H9 (cell line): ENCODE measurements at regions not wholly inside any gene's neighbourhood (a gene's known extent, or its start where the extent isn't known, plus 50 kb on each side); places are given as distances from the start of the nearest gene placed in this dataset.

ENCODE experiments used
- DNase-seq: peaks from one replicate; pipeline ENCODE4 v3.0.0-alpha.2; 2017
- H2AFZ ChIP-seq: one replicate; pipeline ENCODE4 v1.6.1; 2013; ENCODE audit warnings: mild to moderate bottlenecking, low read length, control low read depth, moderate library complexity
- H2AK5ac ChIP-seq: 2 replicates; pipeline ENCODE4 v1.6.1; 2013; ENCODE audit warnings: low read length, control low read depth, mixed read lengths; ENCODE audit not compliant: insufficient read length
- H2BK120ac ChIP-seq: one replicate; pipeline ENCODE4 v1.6.1; 2013; ENCODE audit warnings: low read depth, mild to moderate bottlenecking, low read length, control low read depth, inconsistent platforms; ENCODE audit not compliant: poor library complexity, severe bottlenecking
- H2BK12ac ChIP-seq: 2 replicates; pipeline ENCODE4 v1.6.1; 2013; ENCODE audit warnings: low read length, control low read depth, mixed read lengths, low read depth; ENCODE audit not compliant: insufficient read length
- H2BK15ac ChIP-seq: 2 replicates; pipeline ENCODE4 v1.6.1; 2013; ENCODE audit warnings: low read depth, low read length, control low read depth
- H2BK20ac ChIP-seq: one replicate; pipeline ENCODE4 v1.6.1; 2013; ENCODE audit warnings: low read depth, mild to moderate bottlenecking, low read length, control low read depth, inconsistent platforms; ENCODE audit not compliant: poor library complexity, severe bottlenecking
- H2BK5ac ChIP-seq: 2 replicates; pipeline ENCODE4 v1.6.1; 2013; ENCODE audit warnings: low read length, control low read depth, mixed read lengths; ENCODE audit not compliant: insufficient read length
- H3K14ac ChIP-seq: 2 replicates; pipeline ENCODE4 v1.6.1; 2013; ENCODE audit warnings: low read length, control low read depth; ENCODE audit not compliant: insufficient read depth
- H3K18ac ChIP-seq: 2 replicates; pipeline ENCODE4 v1.6.1; 2013; ENCODE audit warnings: low read depth, mild to moderate bottlenecking, mixed read lengths, low read length, control low read depth; ENCODE audit not compliant: insufficient read length
- H3K23ac ChIP-seq: 2 replicates; pipeline ENCODE4 v1.6.1; 2013; ENCODE audit warnings: low read length, control low read depth, mixed read lengths, low read depth; ENCODE audit not compliant: insufficient read length
- H3K23me2 ChIP-seq: 2 replicates; pipeline ENCODE4 v1.6.1; 2013; ENCODE audit warnings: low read depth, mild to moderate bottlenecking, mixed read lengths, low read length, control low read depth; ENCODE audit not compliant: insufficient read length, poor library complexity, severe bottlenecking
- H3K27ac ChIP-seq: 2 replicates; pipeline ENCODE4 v1.5.1; 2013; ENCODE audit warnings: low read length, control low read depth, mixed read lengths, low read depth; ENCODE audit not compliant: insufficient read length
- H3K27me3 ChIP-seq: 2 replicates; pipeline ENCODE4 v1.6.1; 2013; ENCODE audit warnings: low read length, control low read depth, inconsistent platforms; ENCODE audit not compliant: insufficient read depth
- H3K4ac ChIP-seq: 2 replicates; pipeline ENCODE4 v1.6.1; 2013; ENCODE audit warnings: low read depth, mild to moderate bottlenecking, control low read depth, inconsistent platforms, low read length, moderate library complexity
- H3K4me1 ChIP-seq: 2 replicates; pipeline ENCODE4 v1.6.1; 2013; ENCODE audit warnings: low read length, control low read depth, inconsistent platforms; ENCODE audit not compliant: insufficient read depth
- H3K4me2 ChIP-seq: 2 replicates; pipeline ENCODE4 v1.6.1; 2013; ENCODE audit warnings: low read length, control low read depth, mixed read lengths; ENCODE audit not compliant: insufficient read length, insufficient read depth
- H3K56ac ChIP-seq: 2 replicates; pipeline ENCODE4 v1.6.1; 2013; ENCODE audit warnings: low read depth, mild to moderate bottlenecking, mixed read lengths, low read length, control low read depth; ENCODE audit not compliant: insufficient read length
- H3K79me1 ChIP-seq: 2 replicates; pipeline ENCODE4 v1.6.1; 2013; ENCODE audit warnings: low read depth, mild to moderate bottlenecking, moderate library complexity, low read length, control low read depth, inconsistent platforms; ENCODE audit not compliant: insufficient read depth, poor library complexity, severe bottlenecking
- H3K79me2 ChIP-seq: 2 replicates; pipeline ENCODE4 v1.6.1; 2013; ENCODE audit warnings: low read length, control low read depth, inconsistent platforms; ENCODE audit not compliant: insufficient read depth
- H3K9ac ChIP-seq: 2 replicates; pipeline ENCODE4 v1.6.1; 2013; ENCODE audit warnings: low read length, control low read depth, mixed read lengths; ENCODE audit not compliant: insufficient read length; ENCODE audit errors: extremely low read depth
- H3K9me3 ChIP-seq: one replicate; pipeline ENCODE4 v1.6.1; 2013; ENCODE audit warnings: low read depth, low read length, inconsistent platforms; ENCODE audit not compliant: control insufficient read depth
- H3T11ph ChIP-seq: one replicate; pipeline ENCODE4 v1.6.1; 2013; ENCODE audit warnings: mild to moderate bottlenecking, low read length, control low read depth, inconsistent platforms
- H4K20me1 ChIP-seq: one replicate; pipeline ENCODE4 v1.6.1; 2013; ENCODE audit not compliant: control insufficient read depth, insufficient read length, insufficient read depth
- H4K5ac ChIP-seq: 2 replicates; pipeline ENCODE4 v1.6.1; 2013; ENCODE audit warnings: low read depth, mild to moderate bottlenecking, mixed read lengths, low read length, control low read depth; ENCODE audit not compliant: insufficient read length
- H4K8ac ChIP-seq: replicated peaks from 2 replicates; pipeline ENCODE4 v1.6.1; 2013; ENCODE audit warnings: low read length, control low read depth, mixed read lengths, low read depth; ENCODE audit not compliant: insufficient read length
- H4K91ac ChIP-seq: 2 replicates; pipeline ENCODE4 v1.6.1; 2013; ENCODE audit warnings: low read depth, mild to moderate bottlenecking, moderate library complexity, mixed read lengths, low read length, control low read depth; ENCODE audit not compliant: insufficient read length
- H3K27ac Mint-ChIP-seq, 3 experiments: 2 replicates in 2 of 3; 3 replicates in 1 of 3; pipeline ENCODE4 v1.8.0; 2020 to 2021; ENCODE audit warnings: mixed read lengths in 3 of 3, mild to moderate bottlenecking in 1 of 3, moderate library complexity in 1 of 3
- H3K27me3 Mint-ChIP-seq: 2 replicates; pipeline ENCODE4 v1.8.0; 2021; ENCODE audit warnings: low read depth, mild to moderate bottlenecking, moderate library complexity, mixed read lengths
- H3K36me3 Mint-ChIP-seq, 3 experiments: 2 replicates in 2 of 3; 3 replicates in 1 of 3; pipeline ENCODE4 v1.8.0; 2020 to 2021; ENCODE audit warnings: low read depth in 3 of 3, mixed read lengths in 3 of 3; ENCODE audit not compliant: insufficient read depth in 1 of 3
- H3K4me1 Mint-ChIP-seq, 2 experiments: 2 replicates each; pipeline ENCODE4 v1.8.0; 2020; ENCODE audit warnings: mixed read lengths in 2 of 2
- H3K4me3 Mint-ChIP-seq, 2 experiments: 2 replicates in 1 of 2; 3 replicates in 1 of 2; pipeline ENCODE4 v1.8.0; 2020 to 2021; ENCODE audit warnings: mild to moderate bottlenecking in 2 of 2, mixed read lengths in 2 of 2, moderate library complexity in 1 of 2
- H3K9me3 Mint-ChIP-seq, 2 experiments: 2 replicates in 1 of 2; 3 replicates in 1 of 2; pipeline ENCODE4 v1.8.0; 2020; ENCODE audit warnings: mild to moderate bottlenecking in 2 of 2, mixed read lengths in 2 of 2, moderate library complexity in 1 of 2
- WGBS: extraction: QIAGEN DNeasy Blood & Tissue Kit; methylation state at CpG from one replicate; pipeline ENCODE4 v1.1.7; 2013; ENCODE audit warnings: missing lambda C conversion rate, low lambda C conversion rate, mixed read lengths; ENCODE audit not compliant: insufficient read length; ENCODE audit errors: extremely low coverage; 5-methylcytosine and 5-hydroxymethylcytosine counted together
- TF ChIP-seq, protein P1 (sequence below): fragments of 200-600 bp; sonication (generic); conservative IDR thresholded peaks from 3 replicates; pipeline ENCODE4 v1.8.0; 2021; ENCODE audit warnings: antibody characterized with exemption, mild to moderate bottlenecking

DNA sequence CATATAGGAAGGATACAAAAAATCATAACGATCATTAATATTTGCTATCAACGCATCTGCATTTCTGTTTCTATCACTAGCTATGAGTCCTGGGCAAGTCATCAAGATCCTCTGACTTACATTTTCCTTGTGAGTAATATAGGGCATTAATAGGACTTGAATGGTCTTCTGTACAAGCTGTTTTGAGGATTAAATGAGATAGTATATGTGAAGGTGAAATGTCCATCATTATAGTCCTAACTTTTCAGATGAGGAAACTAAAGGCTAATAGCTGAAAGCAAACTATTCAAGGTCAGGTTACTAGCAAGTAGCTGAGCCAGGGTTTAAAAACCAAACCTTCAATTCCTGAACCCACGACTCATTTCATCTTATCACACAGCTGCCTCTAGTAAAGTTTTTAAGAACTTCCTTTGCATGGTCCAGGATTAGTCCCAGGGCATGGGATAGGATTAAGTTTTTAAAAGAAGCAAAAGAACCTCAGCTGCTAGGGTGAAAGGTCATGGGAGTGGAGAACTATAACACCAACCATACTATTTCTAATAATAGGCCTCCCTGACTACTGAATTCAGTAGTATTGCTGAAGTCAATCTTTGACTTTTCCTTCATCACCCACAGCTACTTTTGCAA is 101.4 kb upstream of the ADAMTS20 start:
- Mint-ChIP-seq H3K4me3 (no peak overlapping the region), H3K36me3 (no peaks in the 10 kb centered on the region)

More for the DNA sequence above, 101.4 kb upstream of the ADAMTS20 start:
- H4K91ac ChIP-seq: no peak overlapping the region
- H3K4ac ChIP-seq: no peak overlapping the region
- no peaks in the 10 kb centered on the region for H4K20me1 ChIP-seq
- no peak overlapping the region for H4K8ac ChIP-seq
- no peak overlapping the region for H3K27ac ChIP-seq
- Mint-ChIP-seq H3K27ac (0 out of 7 replicates have a peak overlapping the region, but pooled peaks of 1 of the 3 experiments have one; percentile 24), H3K4me1 (no peaks in the 10 kb centered on the region), H3K9me3 (no peaks in the 10 kb centered on the region), H3K27me3 (no peaks in the 10 kb centered on the region; the same call in 1 of the 2 replicates)
- no peak overlapping the region for H3T11ph ChIP-seq
- no peaks in the 10 kb centered on the region for H3K27me3 ChIP-seq
- no peak overlapping the region for H2AFZ ChIP-seq
- H3K79me2 ChIP-seq: no peaks in the 10 kb centered on the region
- H2BK15ac ChIP-seq: no peak overlapping the region
- no peak overlapping the region for H3K9ac ChIP-seq
- H3K4me2 ChIP-seq: no peak overlapping the region
- H3K23me2 ChIP-seq: no peaks in the 10 kb centered on the region
- H2BK120ac ChIP-seq: no peak overlapping the region
- H3K79me1 ChIP-seq: no peaks in the 10 kb centered on the region
- no peak overlapping the region for H2BK12ac ChIP-seq
- H4K5ac ChIP-seq: no peak overlapping the region
- no CpG with 5 or more reads among the region's 3 CpGs for WGBS
- no peak overlapping the region for H3K14ac ChIP-seq
- TF ChIP-seq, protein P1, sequence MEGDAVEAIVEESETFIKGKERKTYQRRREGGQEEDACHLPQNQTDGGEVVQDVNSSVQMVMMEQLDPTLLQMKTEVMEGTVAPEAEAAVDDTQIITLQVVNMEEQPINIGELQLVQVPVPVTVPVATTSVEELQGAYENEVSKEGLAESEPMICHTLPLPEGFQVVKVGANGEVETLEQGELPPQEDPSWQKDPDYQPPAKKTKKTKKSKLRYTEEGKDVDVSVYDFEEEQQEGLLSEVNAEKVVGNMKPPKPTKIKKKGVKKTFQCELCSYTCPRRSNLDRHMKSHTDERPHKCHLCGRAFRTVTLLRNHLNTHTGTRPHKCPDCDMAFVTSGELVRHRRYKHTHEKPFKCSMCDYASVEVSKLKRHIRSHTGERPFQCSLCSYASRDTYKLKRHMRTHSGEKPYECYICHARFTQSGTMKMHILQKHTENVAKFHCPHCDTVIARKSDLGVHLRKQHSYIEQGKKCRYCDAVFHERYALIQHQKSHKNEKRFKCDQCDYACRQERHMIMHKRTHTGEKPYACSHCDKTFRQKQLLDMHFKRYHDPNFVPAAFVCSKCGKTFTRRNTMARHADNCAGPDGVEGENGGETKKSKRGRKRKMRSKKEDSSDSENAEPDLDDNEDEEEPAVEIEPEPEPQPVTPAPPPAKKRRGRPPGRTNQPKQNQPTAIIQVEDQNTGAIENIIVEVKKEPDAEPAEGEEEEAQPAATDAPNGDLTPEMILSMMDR: no peak
- no peak overlapping the region for H2BK20ac ChIP-seq
- H2AK5ac ChIP-seq: no peak overlapping the region
- H3K4me1 ChIP-seq: no peaks in the 10 kb centered on the region
- no peak overlapping the region for H2BK5ac ChIP-seq
- no peak for DNase-seq
- no peaks in the 10 kb centered on the region for H3K9me3 ChIP-seq
- no peak overlapping the region for H3K56ac ChIP-seq
- H3K23ac ChIP-seq: no peak overlapping the region
- no peak overlapping the region for H3K18ac ChIP-seq
